IPS-18c (cell line): ENCODE measurements at regions not wholly inside any gene's neighbourhood (a gene's known extent, or its start where the extent isn't known, plus 50 kb on each side); places are given as distances from the start of the nearest gene placed in this dataset.

Experiments
- H3K4me3 ChIP-seq: 2 replicates; pipeline ENCODE4 v1.7.0; 2013; ENCODE audit warnings: low read depth, mild to moderate bottlenecking, low read length, moderate library complexity; ENCODE audit not compliant: insufficient read depth
- H3K9me3 ChIP-seq: one replicate; pipeline ENCODE4 v1.6.1; 2013; ENCODE audit warnings: mild to moderate bottlenecking, low read length, moderate library complexity; ENCODE audit not compliant: control insufficient read depth, insufficient read depth

GRCh38 chr10:89829262-89829886 lies 128.0 kb downstream of the KIF20B start:
- no peaks in the 10 kb centered on the region for H3K9me3 ChIP-seq

GRCh38 chr10:89829887-89830269 lies 128.5 kb downstream of the KIF20B start:
- Histone ChIP-seq H3K4me3 (no peak overlapping the region), H3K9me3 (no peaks in the 10 kb centered on the region)

More at GRCh38 chr10:89829262-89829886, 128.0 kb downstream of the KIF20B start:
- H3K4me3 ChIP-seq, result no peak overlapping the region

GRCh38 chr10:89830624-89831023 lies 129.2 kb downstream of the KIF20B start:
- no peak overlapping the region for H3K4me3 ChIP-seq
- H3K9me3 ChIP-seq, result no peaks in the 10 kb centered on the region

- Histone ChIP-seq H3K4me3 (no peak overlapping the region), H3K9me3 (no peaks in the 10 kb centered on the region)
These were observed 135.4 kb downstream of the KIF20B start for GRCh38 chr10:89836840-89837164.

GRCh38 chr10:89837165-89838043 lies 136.0 kb downstream of the KIF20B start:
- Histone ChIP-seq H3K9me3 (no peaks in the 10 kb centered on the region), H3K4me3 (no peak overlapping the region)

GRCh38 chr10:89838044-89838615 lies 136.7 kb downstream of the KIF20B start:
- Histone ChIP-seq H3K4me3 (no peak overlapping the region), H3K9me3 (no peaks in the 10 kb centered on the region)

- Histone ChIP-seq H3K4me3 (no peak overlapping the region), H3K9me3 (no peaks in the 10 kb centered on the region)
These were observed 144.3 kb downstream of the KIF20B start for GRCh38 chr10:89845541-89846280.

- Histone ChIP-seq H3K4me3 (no peak overlapping the region), H3K9me3 (no peaks in the 10 kb centered on the region)
These were observed 144.9 kb downstream of the KIF20B start for GRCh38 chr10:89846281-89846630.

GRCh38 chr10:89846786-89847185 lies 145.4 kb downstream of the KIF20B start:
- no peak overlapping the region for H3K4me3 ChIP-seq
- H3K9me3 ChIP-seq, result no peaks in the 10 kb centered on the region

- H3K9me3 ChIP-seq, result no peaks in the 10 kb centered on the region
- no peak overlapping the region for H3K4me3 ChIP-seq
These were observed 151.5 kb downstream of the KIF20B start for GRCh38 chr10:89852872-89853271.

GRCh38 chr10:89853781-89854191 lies 152.4 kb downstream of the KIF20B start:
- Histone ChIP-seq H3K4me3 (no peak overlapping the region), H3K9me3 (no peaks in the 10 kb centered on the region)

- Histone ChIP-seq H3K9me3 (no peaks in the 10 kb centered on the region), H3K4me3 (no peak overlapping the region)
These were observed 156.1 kb downstream of the KIF20B start for GRCh38 chr10:89857431-89858042.

GRCh38 chr10:89861199-89861573 lies 159.8 kb downstream of the KIF20B start:
- H3K9me3 ChIP-seq, result no peaks in the 10 kb centered on the region
- no peak overlapping the region for H3K4me3 ChIP-seq

- Histone ChIP-seq H3K9me3 (no peaks in the 10 kb centered on the region), H3K4me3 (no peak overlapping the region)
These were observed 160.4 kb downstream of the KIF20B start for GRCh38 chr10:89861584-89862301.

GRCh38 chr10:89867964-89868363 lies 166.6 kb downstream of the KIF20B start:
- Histone ChIP-seq H3K9me3 (no peaks in the 10 kb centered on the region), H3K4me3 (no peak overlapping the region)

- Histone ChIP-seq H3K9me3 (no peaks in the 10 kb centered on the region), H3K4me3 (no peak overlapping the region)
These were observed 167.8 kb downstream of the KIF20B start for GRCh38 chr10:89869180-89869579.
